ENCODE measurements at regions not wholly inside any gene's neighbourhood (a gene's known extent, or its start where the extent isn't known, plus 50 kb on each side); places are given as distances from the start of the nearest gene placed in this dataset.

DNA sequence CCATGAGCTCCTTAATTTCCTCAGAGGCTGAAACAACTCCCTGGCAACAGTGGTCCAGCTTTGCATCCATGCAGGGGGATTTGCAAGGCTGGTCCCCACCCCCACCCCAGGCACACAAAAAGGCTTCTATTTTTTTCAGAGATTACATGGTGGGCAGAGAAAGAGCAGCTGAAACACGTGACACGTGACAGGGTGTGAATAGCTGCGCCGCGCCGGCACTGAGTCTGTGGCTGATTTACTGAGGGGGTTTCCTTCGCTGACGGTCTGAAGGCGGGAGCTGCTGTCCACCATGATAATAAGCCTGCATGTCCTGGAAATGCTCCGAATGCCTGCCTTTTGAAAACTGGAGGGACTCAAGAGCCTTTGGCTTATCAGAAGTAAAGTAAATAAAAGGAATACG is 50.7 kb upstream of the APCDD1 start:
- TF ChIP-seq, protein P1, sequence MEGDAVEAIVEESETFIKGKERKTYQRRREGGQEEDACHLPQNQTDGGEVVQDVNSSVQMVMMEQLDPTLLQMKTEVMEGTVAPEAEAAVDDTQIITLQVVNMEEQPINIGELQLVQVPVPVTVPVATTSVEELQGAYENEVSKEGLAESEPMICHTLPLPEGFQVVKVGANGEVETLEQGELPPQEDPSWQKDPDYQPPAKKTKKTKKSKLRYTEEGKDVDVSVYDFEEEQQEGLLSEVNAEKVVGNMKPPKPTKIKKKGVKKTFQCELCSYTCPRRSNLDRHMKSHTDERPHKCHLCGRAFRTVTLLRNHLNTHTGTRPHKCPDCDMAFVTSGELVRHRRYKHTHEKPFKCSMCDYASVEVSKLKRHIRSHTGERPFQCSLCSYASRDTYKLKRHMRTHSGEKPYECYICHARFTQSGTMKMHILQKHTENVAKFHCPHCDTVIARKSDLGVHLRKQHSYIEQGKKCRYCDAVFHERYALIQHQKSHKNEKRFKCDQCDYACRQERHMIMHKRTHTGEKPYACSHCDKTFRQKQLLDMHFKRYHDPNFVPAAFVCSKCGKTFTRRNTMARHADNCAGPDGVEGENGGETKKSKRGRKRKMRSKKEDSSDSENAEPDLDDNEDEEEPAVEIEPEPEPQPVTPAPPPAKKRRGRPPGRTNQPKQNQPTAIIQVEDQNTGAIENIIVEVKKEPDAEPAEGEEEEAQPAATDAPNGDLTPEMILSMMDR (IDR thresholded peaks at IDR 0.05), result no peak
- TF ChIP-seq POLR2AphosphoS5 (IDR thresholded peaks at IDR 0.05; ENCODE audit: low read depth, low read length) (no peak), SIN3A (IDR thresholded peaks at IDR 0.05; ENCODE audit: borderline replicate concordance, insufficient read depth, low read depth, low read length) (no peak), REST (IDR thresholded peaks at IDR 0.05; ENCODE audit: insufficient read depth in 1 of 2, low read depth in 2 of 2, low read length in 1 of 2) (no peak), TCF7L2 (IDR thresholded peaks at IDR 0.05; ENCODE audit: low read depth, low read length) (no peak)

Measured in Panc1 (cell line).